NCI-H82 (cell line): ENCODE measurements at regions not wholly inside any gene's neighbourhood (a gene's known extent, or its start where the extent isn't known, plus 50 kb on each side); places are given as distances from the start of the nearest gene placed in this dataset.
"Not testable (repeated sequence)": the region's sequence is repeated elsewhere in the genome, so short reads cannot be mapped to it uniquely, and the experiment has no call there.

Source experiments
- DNase-seq: peaks from one replicate; lab custom pipeline; 2025; lab: John Stamatoyannopoulos, UW

DNA sequence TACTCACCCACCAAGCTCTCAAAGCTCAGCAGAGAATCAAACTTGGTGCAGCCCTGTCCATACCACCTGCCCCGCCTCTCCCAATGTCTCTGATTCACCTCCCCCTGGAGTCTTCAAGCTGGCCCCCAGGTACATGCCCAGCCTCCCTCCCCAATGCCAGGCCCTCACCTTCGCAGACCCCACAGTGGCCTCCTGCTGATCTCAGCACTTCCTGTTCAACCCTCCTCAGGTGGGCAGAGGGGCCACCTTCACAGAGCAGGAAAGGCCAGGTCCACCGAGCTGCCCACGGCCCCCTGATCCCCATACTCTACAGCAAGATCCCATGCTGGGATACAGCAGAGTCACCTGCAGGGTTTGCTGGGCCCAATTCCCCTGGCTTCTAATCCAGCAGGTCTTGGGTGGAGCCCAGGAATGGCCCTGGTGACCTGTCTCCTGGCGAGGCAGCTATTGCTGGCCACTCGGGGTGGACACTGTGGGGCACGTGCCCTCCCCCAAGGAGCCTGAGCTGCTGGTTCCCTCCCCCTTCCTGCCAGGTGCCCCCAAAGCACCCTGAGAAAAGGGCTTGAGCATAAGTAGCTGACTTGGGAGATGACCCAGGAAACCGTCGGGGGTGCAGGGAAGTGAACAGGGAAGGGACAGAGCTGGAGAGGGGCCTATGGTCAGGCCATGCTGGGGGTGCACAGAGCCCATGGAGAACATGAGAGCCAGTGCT, 150.7 kb downstream of the BRD1 start:
- no peak for DNase-seq

DNA sequence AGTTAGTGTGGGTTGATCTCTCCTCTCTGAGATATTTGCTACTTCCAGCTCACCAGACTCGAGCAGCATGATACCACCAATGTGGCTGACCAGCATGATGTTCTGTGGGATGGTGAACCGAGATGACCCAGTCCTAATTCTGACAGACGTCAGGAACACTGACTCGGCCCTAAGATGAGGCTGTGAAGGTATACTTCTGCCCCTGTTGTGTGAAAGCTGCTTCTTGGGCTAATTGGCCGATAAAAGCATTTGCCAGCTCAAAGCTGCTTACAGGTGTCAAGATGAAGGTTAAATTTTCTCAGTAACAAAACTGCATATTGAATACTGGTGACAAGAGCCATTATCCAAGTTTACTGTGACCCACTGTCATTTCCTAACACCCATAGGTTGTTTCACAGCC, 151.4 kb downstream of the BRD1 start:
- no peak for DNase-seq

DNA sequence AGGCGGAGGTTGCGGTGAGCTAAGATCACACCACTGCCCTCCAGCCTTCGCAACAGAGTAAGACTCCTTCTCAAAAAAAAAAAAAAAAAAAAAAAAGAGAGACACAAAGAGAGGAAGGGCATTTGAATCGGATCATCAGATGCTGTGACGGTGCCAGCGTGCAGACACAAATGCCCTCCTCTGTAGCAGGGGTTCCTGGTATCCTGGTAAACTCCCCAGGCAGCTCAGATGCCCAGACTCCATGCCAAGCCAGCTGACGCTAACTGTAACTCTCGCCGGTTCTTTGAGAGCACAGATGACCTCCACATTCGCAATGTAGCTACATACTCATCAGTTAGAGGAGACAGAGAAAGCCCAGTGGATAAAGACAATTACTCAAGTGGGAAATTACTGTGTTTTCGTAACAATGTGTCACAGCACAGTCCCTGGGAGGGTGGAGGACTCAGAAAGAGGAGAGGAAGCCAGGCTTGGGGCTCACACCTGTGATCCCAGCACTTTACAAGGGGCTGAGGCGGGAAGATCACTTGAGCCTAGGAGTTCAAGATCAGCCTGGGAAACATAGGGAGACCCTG, 153.1 kb downstream of the BRD1 start:
- no peak for DNase-seq

DNA sequence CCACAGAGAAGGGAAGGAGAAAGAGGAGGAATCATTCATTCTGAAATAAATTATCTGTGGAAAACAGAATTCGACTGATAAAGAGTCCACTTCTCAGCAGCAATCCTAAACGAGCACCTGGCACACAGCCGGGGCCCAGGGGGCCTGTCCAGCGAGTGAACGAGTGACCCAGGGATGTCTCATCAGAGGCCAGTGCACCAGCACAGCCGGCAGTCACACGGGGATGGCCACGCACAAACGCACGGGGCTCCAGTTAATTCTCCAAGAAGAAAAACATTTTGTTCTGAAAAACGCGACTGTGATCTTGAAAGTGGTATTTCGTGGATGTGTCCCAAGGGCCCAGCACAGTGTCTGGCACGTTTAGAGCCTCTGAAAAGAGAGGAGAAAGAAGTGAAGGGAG, 154.6 kb downstream of the BRD1 start:
- DNase-seq: no peak

DNA sequence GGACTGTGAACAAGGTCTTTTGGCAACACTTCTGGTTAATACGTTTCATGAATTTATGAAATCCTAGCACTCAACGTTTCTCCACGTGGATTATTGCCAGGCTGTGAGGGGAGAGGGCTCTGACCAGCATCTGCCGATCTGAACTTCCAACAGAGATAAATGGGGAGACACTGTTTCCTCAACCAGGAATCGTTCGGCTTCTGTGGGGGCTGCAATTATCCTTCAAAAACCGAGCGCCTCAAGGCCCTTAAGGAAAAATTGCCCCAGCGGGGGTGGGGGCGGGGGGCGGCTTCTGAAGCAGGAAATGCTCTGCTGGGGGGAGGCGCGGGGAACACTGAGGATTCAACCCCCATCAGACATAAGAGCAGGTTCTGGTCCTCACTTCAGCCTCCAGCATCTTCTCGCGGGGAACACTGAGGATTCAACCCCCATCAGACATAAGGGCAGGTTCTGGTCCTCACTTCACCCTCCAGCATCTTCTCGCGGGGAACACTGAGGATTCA, 155.6 kb downstream of the BRD1 start:
- no peak for DNase-seq

- no peak for DNase-seq
Observed at GRCh38 chr22:49671331-49672013, 156.2 kb downstream of the BRD1 start.

- no peak for DNase-seq
Observed at GRCh38 chr22:49670456-49671330, 157.0 kb downstream of the BRD1 start.

- DNase-seq: not testable (repeated sequence)
Observed at GRCh38 chr22:49669969-49670455, 157.7 kb downstream of the BRD1 start.

DNA sequence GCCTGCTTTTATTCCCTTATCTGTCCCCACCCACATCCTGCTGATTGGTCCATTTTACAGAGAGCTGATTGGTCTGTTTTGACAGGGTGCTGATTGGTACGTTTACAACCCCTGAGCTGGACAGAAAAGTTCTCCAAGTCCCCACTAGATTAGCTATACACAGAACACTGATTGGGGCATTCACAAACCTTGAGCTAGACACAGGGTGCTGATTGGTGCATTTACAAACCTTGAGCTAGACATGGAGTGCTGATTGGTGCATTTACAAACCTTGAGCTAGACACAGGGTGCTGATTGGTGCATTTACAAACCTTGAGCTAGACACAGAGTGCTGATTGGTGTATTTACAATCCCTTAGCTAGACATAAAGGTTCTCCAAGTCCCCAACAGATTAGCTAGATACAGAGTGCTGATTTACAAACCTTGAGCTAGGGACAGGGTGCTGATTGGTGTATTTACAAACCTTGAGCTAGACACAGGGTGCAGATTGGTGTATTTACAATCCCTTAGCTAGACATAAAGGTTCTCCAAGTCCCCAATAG, 158.2 kb downstream of the BRD1 start:
- not testable (repeated sequence) for DNase-seq

DNA sequence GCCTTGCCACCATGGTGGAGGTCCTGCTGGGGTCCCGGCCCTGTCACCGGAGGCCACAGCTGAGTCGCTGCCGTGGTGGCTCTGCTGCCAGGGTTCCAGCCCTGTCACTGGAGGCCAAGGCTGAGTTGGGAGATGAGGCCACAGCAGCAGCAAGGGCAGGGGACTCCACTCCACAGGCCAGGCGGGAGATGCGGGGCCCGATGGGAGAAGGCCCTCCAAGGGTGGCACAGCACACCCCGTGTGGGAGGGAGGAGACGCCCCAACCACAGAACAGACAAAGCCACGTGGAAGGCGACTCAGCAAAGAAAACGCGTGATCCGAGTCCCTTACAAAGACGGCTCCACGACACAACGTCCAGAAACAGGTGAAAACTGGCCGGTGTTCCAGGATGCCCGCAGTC, 159.3 kb downstream of the BRD1 start:
- DNase-seq: no peak

DNA sequence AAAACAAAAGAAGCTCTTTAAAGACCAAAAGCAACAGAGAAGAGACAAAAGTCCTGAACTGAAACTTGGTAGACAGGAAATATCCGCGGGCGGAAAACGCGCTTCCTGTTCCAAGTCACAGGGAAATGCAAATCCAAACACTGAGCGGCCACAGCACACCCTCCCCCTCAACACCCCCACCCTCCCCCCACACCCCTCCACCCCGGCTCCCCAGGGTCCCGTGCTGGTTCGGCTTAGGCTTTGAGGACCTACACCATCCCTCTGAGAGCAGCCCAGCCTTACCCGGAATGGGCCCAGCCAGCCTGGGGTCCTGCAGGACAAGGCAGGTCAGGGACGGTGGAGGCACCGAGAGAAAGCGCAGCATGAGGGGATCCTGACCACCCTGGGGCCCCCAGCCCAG, 160.4 kb downstream of the BRD1 start:
- DNase-seq: no peak

DNA sequence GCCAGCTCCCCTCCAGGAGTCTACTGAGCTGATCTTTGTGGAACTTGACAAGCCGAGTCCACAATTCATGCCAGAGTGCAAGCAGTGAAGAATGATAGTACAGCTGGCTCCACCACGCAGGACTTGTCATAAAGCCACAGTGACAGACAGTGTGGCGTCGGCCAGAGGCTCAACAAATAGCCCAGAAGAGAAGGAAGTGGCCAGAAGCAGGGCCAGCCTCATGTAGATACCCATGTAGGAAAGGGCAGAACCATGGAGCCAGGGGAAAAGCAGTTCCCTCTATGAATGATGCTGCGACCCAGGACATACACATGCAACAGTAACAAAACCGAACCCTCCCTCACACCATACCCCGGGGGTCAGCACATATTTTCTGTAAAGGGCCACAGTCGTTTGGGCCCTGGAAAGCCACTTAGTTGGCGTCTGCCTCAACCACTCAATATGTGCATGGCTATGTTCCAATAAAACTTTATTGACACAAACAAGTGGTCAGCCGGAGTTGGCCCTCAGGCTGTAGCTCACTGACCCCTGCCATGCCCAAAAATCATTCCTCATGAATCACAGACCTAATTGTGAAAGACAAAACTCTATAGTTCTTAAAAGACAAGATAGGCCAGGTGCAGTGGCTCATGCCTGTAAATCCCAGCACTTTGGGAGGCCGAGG, 161.4 kb downstream of the BRD1 start:
- no peak for DNase-seq

DNA sequence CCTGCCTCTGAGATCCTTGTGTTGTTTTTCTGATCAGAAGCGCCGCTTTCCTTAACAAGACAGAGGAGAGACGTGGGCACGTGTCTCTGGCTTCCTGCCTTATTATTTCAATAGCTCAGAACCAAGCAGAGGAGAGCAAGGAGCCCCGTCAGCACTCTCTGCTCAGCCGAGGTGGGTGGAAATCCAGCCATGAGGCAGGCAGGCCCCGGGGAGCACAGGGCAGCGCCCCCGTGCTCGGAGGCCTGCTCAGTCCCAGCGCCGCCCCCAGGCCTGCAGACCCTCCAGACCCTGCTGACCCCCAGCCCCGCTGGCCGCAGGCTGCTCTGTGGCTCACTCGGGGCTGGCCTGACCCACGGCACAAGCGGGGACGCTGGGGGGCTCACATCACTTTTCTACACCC, 162.8 kb downstream of the BRD1 start:
- DNase-seq: no peak

DNA sequence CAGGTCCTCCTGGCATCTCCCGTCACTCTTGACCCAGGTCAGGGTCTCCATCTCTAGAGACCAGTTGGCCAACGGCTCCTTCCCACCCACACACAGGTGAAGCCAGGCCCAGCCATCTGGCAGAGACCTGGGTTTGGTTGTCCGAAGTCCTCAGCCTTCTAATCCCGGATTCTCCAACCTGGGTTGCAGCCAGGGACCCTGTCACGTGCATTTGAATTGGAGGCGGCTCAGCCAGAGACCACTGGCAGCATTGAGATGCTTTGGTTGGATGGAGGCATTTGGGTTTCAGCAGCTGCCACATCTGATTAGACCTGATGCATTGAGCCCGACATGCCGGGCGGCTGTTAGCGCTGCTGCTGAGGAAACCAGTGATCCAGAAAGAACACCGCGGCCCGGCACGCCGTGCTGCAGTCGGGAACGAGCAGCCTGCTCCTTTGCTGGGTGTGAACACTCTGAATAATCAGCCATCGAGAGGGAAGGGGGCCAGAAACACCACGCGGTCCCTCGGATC, 163.2 kb downstream of the BRD1 start:
- DNase-seq: peak; percentile 45

GRCh38 chr22:49663823-49664222, 163.8 kb downstream of the BRD1 start:
- DNase-seq: no peak

DNA sequence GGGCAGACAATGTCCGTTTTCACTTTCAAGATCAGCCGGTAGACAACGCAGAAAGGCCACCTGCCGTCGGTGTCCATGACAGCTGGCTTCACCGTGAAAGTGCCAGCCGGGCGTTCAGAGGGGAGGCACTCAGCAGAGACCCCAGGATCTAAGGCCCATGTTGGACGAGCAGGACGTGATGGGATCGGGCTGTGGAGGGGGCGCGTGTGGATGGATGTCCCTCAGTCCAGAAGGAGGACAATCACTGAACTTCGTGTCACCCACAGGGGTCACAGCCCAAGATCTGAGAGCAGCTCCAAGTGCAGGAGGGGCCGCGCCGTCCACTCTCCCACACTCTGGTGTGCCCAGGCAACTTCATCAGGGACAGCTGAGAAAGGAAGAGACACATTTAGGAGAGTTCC, 164.4 kb downstream of the BRD1 start:
- DNase-seq: no peak

DNA sequence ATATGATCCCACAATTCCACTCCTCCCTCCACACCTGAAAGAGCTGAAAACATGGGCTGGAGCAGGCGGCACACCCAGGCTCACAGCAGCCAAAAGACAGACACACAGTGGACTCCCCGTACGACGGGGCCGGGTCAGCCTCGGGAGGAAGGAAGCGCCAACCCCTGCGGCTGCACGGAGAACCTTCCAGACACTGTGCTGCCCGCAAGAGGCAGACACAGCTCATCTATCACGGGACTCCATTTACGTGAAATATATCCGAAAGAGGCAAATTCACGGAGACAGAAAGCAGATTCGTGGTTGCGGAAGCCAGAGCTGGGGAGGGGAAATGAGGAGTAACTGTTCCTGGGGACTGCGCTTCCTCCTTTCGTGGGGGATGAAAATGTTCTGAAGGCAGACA, 165.0 kb downstream of the BRD1 start:
- DNase-seq: no peak

DNA sequence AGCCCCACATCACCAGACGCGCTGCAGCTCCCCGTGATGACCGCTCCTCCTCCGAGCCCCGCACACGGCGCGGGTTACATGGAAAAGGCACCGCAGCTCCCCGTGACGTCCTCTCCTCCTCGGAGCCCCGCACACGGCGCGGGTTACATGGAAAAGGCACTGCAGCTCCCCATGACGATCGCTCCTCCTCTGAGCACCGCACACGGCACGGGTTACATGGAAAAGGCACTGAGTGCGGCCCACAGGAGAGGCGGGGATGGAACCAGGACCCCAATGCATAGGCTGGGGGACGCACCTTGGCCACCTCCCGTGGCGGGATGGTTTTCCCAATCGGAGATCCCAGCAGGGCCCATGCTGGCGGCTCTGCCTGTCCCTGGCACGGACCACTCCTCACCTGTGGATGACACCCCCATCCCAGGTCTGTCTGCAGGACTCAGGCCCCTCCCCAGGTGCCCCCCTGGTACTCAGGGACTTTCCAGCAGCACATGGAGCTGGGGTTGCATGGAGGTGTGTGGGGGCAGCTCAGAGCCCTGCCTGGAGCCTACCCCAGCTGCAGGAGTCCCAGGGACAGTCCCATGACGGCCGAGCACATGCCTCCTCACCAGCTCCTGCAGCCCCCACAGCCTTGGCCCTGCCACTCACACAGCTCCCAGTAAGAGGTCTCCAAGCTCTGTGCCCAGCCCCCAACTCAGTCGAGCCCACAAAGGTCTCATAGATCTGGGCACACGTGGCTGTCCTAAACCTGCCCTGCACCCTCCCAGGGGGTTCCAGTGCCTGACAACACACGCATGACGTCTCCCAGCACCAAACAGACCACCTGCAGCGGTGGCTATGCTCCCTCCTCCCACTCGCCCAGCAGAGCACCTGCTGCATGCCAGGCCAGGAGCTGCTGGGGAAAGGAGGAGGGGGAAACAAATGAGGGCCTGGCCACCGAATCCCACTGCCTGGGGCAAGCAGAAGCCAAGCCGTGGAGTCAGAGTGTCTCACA, 166.6 kb downstream of the BRD1 start:
- no peak for DNase-seq

DNA sequence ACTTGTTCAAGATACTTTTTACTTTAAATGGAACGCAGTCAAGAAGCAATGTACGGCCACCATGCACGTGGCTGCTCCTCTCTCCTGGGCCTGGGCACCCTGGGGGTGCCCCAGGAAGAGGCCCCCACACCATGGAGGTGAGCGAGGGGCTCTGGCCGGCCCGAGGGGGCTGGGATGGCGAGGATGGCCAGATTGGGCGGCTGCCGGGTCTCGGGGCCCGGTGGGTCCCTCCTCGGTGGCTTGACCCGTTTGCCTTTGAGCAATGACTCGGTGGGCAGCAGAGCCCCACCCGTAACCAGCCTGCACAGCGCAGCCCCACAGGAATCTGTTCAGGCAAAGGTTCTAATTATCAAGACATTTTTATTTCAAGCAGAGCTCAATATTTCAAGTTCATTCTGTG, 167.4 kb downstream of the BRD1 start:
- DNase-seq: no peak

DNA sequence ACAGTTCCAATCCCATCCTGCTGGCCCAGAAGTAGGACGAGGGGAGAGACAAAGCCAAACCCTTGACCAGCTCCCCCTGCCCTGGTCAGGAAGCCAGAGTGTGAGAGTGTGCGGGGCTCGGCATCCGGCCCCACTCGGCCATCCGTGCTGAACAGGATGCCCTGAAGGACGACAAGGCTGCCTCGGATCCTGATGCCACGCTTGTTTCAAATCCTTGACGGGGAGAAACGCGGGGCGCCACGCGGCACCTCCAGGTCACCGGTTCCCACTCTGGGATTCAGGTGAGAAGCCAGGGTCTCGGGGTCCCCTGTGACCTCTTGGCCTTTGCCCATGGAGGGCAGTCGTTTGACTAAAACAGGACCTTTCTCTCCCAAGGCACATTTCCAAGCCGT, 167.8 kb downstream of the BRD1 start:
- no peak for DNase-seq
